ENCODE measurements at regions not wholly inside any gene's neighbourhood (a gene's known extent, or its start where the extent isn't known, plus 50 kb on each side); places are given as distances from the start of the nearest gene placed in this dataset.

- TF ChIP-seq CTCF (IDR thresholded peaks at IDR 0.05) = no peak
- Histone ChIP-seq H3K79me2 (no peaks in the 10 kb centered on the region), H2AFZ (no peak overlapping the region), H3K4me1 (no peaks in the 10 kb centered on the region), H3K27me3 (ENCODE audit: control insufficient read depth, insufficient read depth, low read length) (no peaks in the 10 kb centered on the region), H3K4me3 (ENCODE audit: low read depth, low read length) (no peak overlapping the region), H3K9me3 (ENCODE audit: control insufficient read depth, low read length) (no peaks in the 10 kb centered on the region), H3K9ac (no peak overlapping the region), H3K4me2 (ENCODE audit: low read length) (no peak overlapping the region), H3K27ac (no peak overlapping the region), H3K36me3 (ENCODE audit: control insufficient read depth, insufficient read depth, low read length) (no peaks in the 10 kb centered on the region)
Measured at GRCh38 chr22:26985931-26986782, 328.8 kb downstream of the MIAT start.

- Histone ChIP-seq H3K9ac (no peak overlapping the region), H3K4me3 (ENCODE audit: low read depth, low read length) (no peak overlapping the region), H3K9me3 (ENCODE audit: control insufficient read depth, low read length) (no peaks in the 10 kb centered on the region), H3K36me3 (ENCODE audit: control insufficient read depth, insufficient read depth, low read length) (no peaks in the 10 kb centered on the region), H3K79me2 (no peaks in the 10 kb centered on the region), H2AFZ (no peak overlapping the region), H3K27me3 (ENCODE audit: control insufficient read depth, insufficient read depth, low read length) (no peaks in the 10 kb centered on the region), H3K4me1 (no peaks in the 10 kb centered on the region), H3K4me2 (ENCODE audit: low read length) (no peak overlapping the region), H3K27ac (no peak overlapping the region)
- TF ChIP-seq CTCF (IDR thresholded peaks at IDR 0.05) = no peak
Measured at GRCh38 chr22:26986884-26987283, 329.5 kb downstream of the MIAT start.

- H3K27ac ChIP-seq = no peak overlapping the region
- TF ChIP-seq CTCF (IDR thresholded peaks at IDR 0.05) = no peak
- no peaks in the 10 kb centered on the region for H3K9me3 ChIP-seq (ENCODE audit: control insufficient read depth, low read length)
- no peak overlapping the region for H3K9ac ChIP-seq
- H3K79me2 ChIP-seq = no peaks in the 10 kb centered on the region
- H3K4me1 ChIP-seq = no peaks in the 10 kb centered on the region
- H3K4me2 ChIP-seq (ENCODE audit: low read length) = no peak overlapping the region
- no peak overlapping the region for H3K4me3 ChIP-seq (ENCODE audit: low read depth, low read length)
- no peaks in the 10 kb centered on the region for H3K27me3 ChIP-seq (ENCODE audit: control insufficient read depth, insufficient read depth, low read length)
- no peaks in the 10 kb centered on the region for H3K36me3 ChIP-seq (ENCODE audit: control insufficient read depth, insufficient read depth, low read length)
- no peak overlapping the region for H2AFZ ChIP-seq
Measured at GRCh38 chr22:26990503-26991189, 333.3 kb downstream of the MIAT start.

GRCh38 chr22:26992556-26992955 lies 335.2 kb downstream of the MIAT start:
- Histone ChIP-seq H3K9ac (no peak overlapping the region), H3K79me2 (no peaks in the 10 kb centered on the region), H3K27ac (no peak overlapping the region), H2AFZ (no peak overlapping the region), H3K4me2 (ENCODE audit: low read length) (no peak overlapping the region), H3K36me3 (ENCODE audit: control insufficient read depth, insufficient read depth, low read length) (no peaks in the 10 kb centered on the region), H3K4me3 (ENCODE audit: low read depth, low read length) (no peak overlapping the region), H3K4me1 (no peaks in the 10 kb centered on the region), H3K9me3 (ENCODE audit: control insufficient read depth, low read length) (no peaks in the 10 kb centered on the region), H3K27me3 (ENCODE audit: control insufficient read depth, insufficient read depth, low read length) (no peaks in the 10 kb centered on the region)
- no peak for TF ChIP-seq CTCF (IDR thresholded peaks at IDR 0.05)
